HL-60 (cell line): ENCODE measurements at regions not wholly inside any gene's neighbourhood (a gene's known extent, or its start where the extent isn't known, plus 50 kb on each side); places are given as distances from the start of the nearest gene placed in this dataset.

Source experiments
- POLR2AphosphoS5 ChIP-seq: IDR thresholded peaks from 2 replicates; pipeline ENCODE4 v1.6.1; 2012; ENCODE audit warnings: low read depth
- TF ChIP-seq, protein P1 (sequence below): IDR thresholded peaks from one replicate; pipeline ENCODE4 v1.5.1; 2011; ENCODE audit warnings: low read length, control low read depth, inconsistent platforms; ENCODE audit not compliant: insufficient read depth

DNA sequence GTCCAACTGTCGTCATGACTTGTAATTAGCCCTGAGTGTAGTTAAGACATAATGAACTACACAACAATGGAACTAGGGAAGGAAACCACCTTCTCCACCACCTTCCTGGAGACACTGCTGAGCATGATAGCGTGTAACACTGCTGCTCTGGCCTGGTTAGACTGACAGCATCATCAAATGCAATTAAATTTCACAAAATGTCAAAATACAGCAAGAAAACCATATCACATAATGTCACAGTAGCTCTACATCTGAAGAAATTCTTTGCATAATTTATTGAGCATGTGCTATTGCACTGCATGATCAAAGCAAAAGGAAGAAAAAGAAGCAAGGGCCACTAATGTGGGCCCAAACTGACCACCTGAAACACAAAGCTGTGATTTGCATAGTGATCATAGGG lies 321.8 kb upstream of the TMTC1 start:
- TF ChIP-seq, protein P1, sequence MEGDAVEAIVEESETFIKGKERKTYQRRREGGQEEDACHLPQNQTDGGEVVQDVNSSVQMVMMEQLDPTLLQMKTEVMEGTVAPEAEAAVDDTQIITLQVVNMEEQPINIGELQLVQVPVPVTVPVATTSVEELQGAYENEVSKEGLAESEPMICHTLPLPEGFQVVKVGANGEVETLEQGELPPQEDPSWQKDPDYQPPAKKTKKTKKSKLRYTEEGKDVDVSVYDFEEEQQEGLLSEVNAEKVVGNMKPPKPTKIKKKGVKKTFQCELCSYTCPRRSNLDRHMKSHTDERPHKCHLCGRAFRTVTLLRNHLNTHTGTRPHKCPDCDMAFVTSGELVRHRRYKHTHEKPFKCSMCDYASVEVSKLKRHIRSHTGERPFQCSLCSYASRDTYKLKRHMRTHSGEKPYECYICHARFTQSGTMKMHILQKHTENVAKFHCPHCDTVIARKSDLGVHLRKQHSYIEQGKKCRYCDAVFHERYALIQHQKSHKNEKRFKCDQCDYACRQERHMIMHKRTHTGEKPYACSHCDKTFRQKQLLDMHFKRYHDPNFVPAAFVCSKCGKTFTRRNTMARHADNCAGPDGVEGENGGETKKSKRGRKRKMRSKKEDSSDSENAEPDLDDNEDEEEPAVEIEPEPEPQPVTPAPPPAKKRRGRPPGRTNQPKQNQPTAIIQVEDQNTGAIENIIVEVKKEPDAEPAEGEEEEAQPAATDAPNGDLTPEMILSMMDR = no peak
- no peak for TF ChIP-seq POLR2AphosphoS5
